Smooth muscle cell (in vitro differentiated cells): ENCODE measurements at regions not wholly inside any gene's neighbourhood (a gene's known extent, or its start where the extent isn't known, plus 50 kb on each side); places are given as distances from the start of the nearest gene placed in this dataset.

Source experiments
- DNase-seq: peaks from one replicate; lab custom pipeline; 2025; ENCODE audit not compliant: unreplicated experiment; lab: John Stamatoyannopoulos, UW
- H2AFZ ChIP-seq: fragments of 200-600 bp; sonication (generic); 2 replicates; pipeline ENCODE4 v1.6.0; 2016; ENCODE audit warnings: antibody characterized with exemption, low read depth, mild to moderate bottlenecking
- H3F3A ChIP-seq: fragments of 200-600 bp; sonication (generic); 2 replicates; pipeline ENCODE4 v1.6.0; 2017; ENCODE audit warnings: antibody characterized with exemption, low read depth
- H3K27ac ChIP-seq: fragments of 200-600 bp; sonication (generic); 2 replicates; pipeline ENCODE4 v1.5.1; 2016; ENCODE audit warnings: low read depth, mild to moderate bottlenecking
- H3K27me3 ChIP-seq: fragments of 200-600 bp; sonication (generic); 2 replicates; pipeline ENCODE4 v1.6.1; 2016; ENCODE audit warnings: low read depth, mild to moderate bottlenecking
- H3K36me3 ChIP-seq: fragments of 200-600 bp; sonication (generic); 2 replicates; pipeline ENCODE4 v1.5.1; 2016; ENCODE audit warnings: low read depth
- H3K4me1 ChIP-seq: fragments of 200-600 bp; sonication (generic); 2 replicates; pipeline ENCODE4 v1.5.1; 2016; ENCODE audit warnings: low read depth
- H3K4me2 ChIP-seq: fragments of 200-600 bp; sonication (generic); 2 replicates; pipeline ENCODE4 v1.6.0; 2016; ENCODE audit warnings: mild to moderate bottlenecking
- H3K4me3 ChIP-seq: fragments of 200-600 bp; sonication (generic); 2 replicates; pipeline ENCODE4 v1.5.1; 2016; ENCODE audit warnings: mild to moderate bottlenecking
- H3K79me2 ChIP-seq: fragments of 200-600 bp; sonication (generic); 2 replicates; pipeline ENCODE4 v1.6.0; 2016; ENCODE audit warnings: low read depth, mild to moderate bottlenecking
- H3K9ac ChIP-seq: fragments of 200-600 bp; sonication (generic); 2 replicates; pipeline ENCODE4 v1.6.0; 2016; ENCODE audit warnings: low read depth
- H3K9me3 ChIP-seq: fragments of 200-600 bp; sonication (generic); replicated peaks from 2 replicates; pipeline ENCODE4 v1.5.1; 2016; ENCODE audit warnings: low read depth
- H4K20me1 ChIP-seq: fragments of 200-600 bp; sonication (generic); 2 replicates; pipeline ENCODE4 v1.6.0; 2016; ENCODE audit warnings: low read depth
- CTCF ChIP-seq: fragments of 200-600 bp; sonication (generic); IDR thresholded peaks from 2 replicates; pipeline ENCODE4 v1.5.1; 2017; ENCODE audit warnings: borderline replicate concordance, mild to moderate bottlenecking, antibody characterized with exemption; ENCODE audit not compliant: insufficient read depth, poor library complexity, severe bottlenecking
- WGBS: methylation state at CpG from one replicate; pipeline ENCODE4 v1.1.7; 2016; ENCODE audit warnings: low lambda C conversion rate; 5-methylcytosine and 5-hydroxymethylcytosine counted together

- Histone ChIP-seq H2AFZ (no peak overlapping the region), H3F3A (no peaks in the 10 kb centered on the region), H3K27me3 (no peaks in the 10 kb centered on the region), H3K9me3 (peaks cover 8% of the 10 kb centered on the region), H3K9ac (no peak overlapping the region), H3K4me1 (no peaks in the 10 kb centered on the region), H3K27ac (no peak overlapping the region), H3K79me2 (no peaks in the 10 kb centered on the region), H4K20me1 (no peaks in the 10 kb centered on the region), H3K36me3 (no peaks in the 10 kb centered on the region), H3K4me3 (no peak overlapping the region), H3K4me2 (no peak overlapping the region)
- 97% methylated on average over 1 of the region's 1 CpG for WGBS
- TF ChIP-seq CTCF = no peak
- DNase-seq = no peak
These were observed 212.0 kb downstream of the PCDH17 start for GRCh38 chr13:57843521-57843920.

- Histone ChIP-seq H4K20me1 (no peaks in the 10 kb centered on the region), H3K9me3 (peaks cover 8% of the 10 kb centered on the region), H3K36me3 (no peaks in the 10 kb centered on the region), H3K4me3 (no peak overlapping the region), H3F3A (no peaks in the 10 kb centered on the region), H2AFZ (no peak overlapping the region), H3K4me1 (no peaks in the 10 kb centered on the region), H3K27me3 (no peaks in the 10 kb centered on the region), H3K27ac (no peak overlapping the region), H3K9ac (no peak overlapping the region), H3K4me2 (no peak overlapping the region), H3K79me2 (no peaks in the 10 kb centered on the region)
- DNase-seq = no peak
- 94% methylated on average over 4 of the region's 4 CpGs for WGBS
- TF ChIP-seq CTCF = no peak
These were observed 215.1 kb downstream of the PCDH17 start for GRCh38 chr13:57846600-57847173.

DNA sequence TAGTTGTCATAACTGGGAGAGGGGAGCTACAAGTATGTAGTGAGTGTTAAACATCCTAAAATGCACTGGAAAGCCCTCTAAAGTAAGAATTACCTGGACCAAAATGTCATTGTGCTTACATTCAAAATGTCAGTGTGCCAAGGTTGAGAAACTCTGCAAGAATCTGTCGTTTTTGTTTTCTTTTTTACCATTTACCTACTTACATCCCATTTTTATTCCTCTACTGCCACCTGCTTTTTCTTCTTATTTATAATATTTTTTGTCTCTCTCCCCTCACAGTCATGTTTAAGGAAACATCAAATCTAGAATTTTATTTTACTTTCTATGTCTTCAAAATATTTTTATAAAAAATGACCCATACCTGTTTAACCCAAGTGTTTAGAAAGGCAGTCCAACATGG lies 226.4 kb downstream of the PCDH17 start:
- H3K9ac ChIP-seq = no peak overlapping the region
- no peak for TF ChIP-seq CTCF
- 60% methylated on average over 1 of the region's 1 CpG for WGBS
- DNase-seq = no peak
- no peak overlapping the region for H3K27ac ChIP-seq
- no peaks in the 10 kb centered on the region for H3K4me1 ChIP-seq
- H3K4me3 ChIP-seq = no peak overlapping the region
- H3K36me3 ChIP-seq = no peaks in the 10 kb centered on the region
- H3K27me3 ChIP-seq = no peaks in the 10 kb centered on the region
- no peaks in the 10 kb centered on the region for H3K79me2 ChIP-seq
- no peak overlapping the region for H2AFZ ChIP-seq
- peaks cover 4% of the 10 kb centered on the region for H3F3A ChIP-seq
- H3K4me2 ChIP-seq = no peak overlapping the region
- H4K20me1 ChIP-seq = no peaks in the 10 kb centered on the region
- no peaks in the 10 kb centered on the region for H3K9me3 ChIP-seq

- no peak overlapping the region for H3K4me2 ChIP-seq
- no peak overlapping the region for H3K4me3 ChIP-seq
- H2AFZ ChIP-seq = no peak overlapping the region
- H3F3A ChIP-seq = peaks cover 4% of the 10 kb centered on the region
- H3K4me1 ChIP-seq = no peaks in the 10 kb centered on the region
- H3K27ac ChIP-seq = no peak overlapping the region
- no peaks in the 10 kb centered on the region for H3K27me3 ChIP-seq
- TF ChIP-seq CTCF = no peak
- H3K9me3 ChIP-seq = no peaks in the 10 kb centered on the region
- DNase-seq = no peak
- no peaks in the 10 kb centered on the region for H3K36me3 ChIP-seq
- no peak overlapping the region for H3K9ac ChIP-seq
- H4K20me1 ChIP-seq = no peaks in the 10 kb centered on the region
- no peaks in the 10 kb centered on the region for H3K79me2 ChIP-seq
These were observed 226.8 kb downstream of the PCDH17 start for GRCh38 chr13:57858376-57858775.
